Skeletal muscle tissue (tissue), 3 donors: ENCODE measurements at regions not wholly inside any gene's neighbourhood (a gene's known extent, or its start where the extent isn't known, plus 50 kb on each side); places are given as distances from the start of the nearest gene placed in this dataset.
"Not testable (repeated sequence)": the region's sequence is repeated elsewhere in the genome, so short reads cannot be mapped to it uniquely, and the experiment has no call there.

Experiments
- H3K27ac ChIP-seq: one replicate; pipeline ENCODE4 v1.7.0; 2013; ENCODE audit warnings: mild to moderate bottlenecking, low read depth, low read length, inconsistent platforms
- H3K27me3 ChIP-seq, 3 donors: one replicate each; pipeline ENCODE4 v1.7.0; 2013; ENCODE audit warnings: low read length in 3 of 3; ENCODE audit not compliant: control insufficient read depth in 3 of 3, insufficient read depth in 3 of 3
- H3K36me3 ChIP-seq, 3 donors: one replicate each; pipeline ENCODE4 v1.7.0; 2013; ENCODE audit warnings: low read length in 3 of 3; ENCODE audit not compliant: control insufficient read depth in 3 of 3, insufficient read depth in 3 of 3
- H3K4me1 ChIP-seq, 3 donors: one replicate each; pipeline ENCODE4 v1.7.0; 2013; ENCODE audit warnings: low read length in 3 of 3, mild to moderate bottlenecking in 3 of 3; ENCODE audit not compliant: control insufficient read depth in 3 of 3, insufficient read depth in 3 of 3
- H3K4me3 ChIP-seq, 3 donors: one replicate each; pipeline ENCODE4 v1.7.0; 2013; ENCODE audit warnings: low read length in 3 of 3
- H3K9ac ChIP-seq, 3 donors: one replicate each; pipeline ENCODE4 v1.7.0; 2013; ENCODE audit warnings: low read length in 3 of 3, mild to moderate bottlenecking in 3 of 3, moderate library complexity in 2 of 3, low read depth in 1 of 3
- H3K9me3 ChIP-seq, 3 donors: one replicate each; pipeline ENCODE4 v1.7.0; 2013; ENCODE audit warnings: low read length in 3 of 3; ENCODE audit not compliant: control insufficient read depth in 3 of 3
- donor health status: Osteomylitis.

- Histone ChIP-seq H3K4me3 (no peak overlapping the region), H3K4me1 (peaks cover 0 to 26% (median 14%) of the 10 kb centered on the region in 3 donors), H3K9me3 (no peaks in the 10 kb centered on the region), H3K27me3 (no peaks in the 10 kb centered on the region), H3K9ac (no peak overlapping the region), H3K27ac (no peak overlapping the region), H3K36me3 (no peaks in the 10 kb centered on the region)
These were observed 766.5 kb downstream of the NTRK3 start for GRCh38 chr15:87489902-87490665.

- H3K36me3 ChIP-seq, result no peaks in the 10 kb centered on the region
- no peaks in the 10 kb centered on the region for H3K9me3 ChIP-seq
- H3K27me3 ChIP-seq, result no peaks in the 10 kb centered on the region
- no peak overlapping the region for H3K9ac ChIP-seq
- no peak overlapping the region for H3K27ac ChIP-seq
- H3K4me3 ChIP-seq, result no peak overlapping the region
- H3K4me1 ChIP-seq, result peaks cover 0 to 26% (median 14%) of the 10 kb centered on the region in 3 donors
These were observed 767.1 kb downstream of the NTRK3 start for GRCh38 chr15:87489456-87489855.

GRCh38 chr15:87487484-87487883 is 769.1 kb downstream of the NTRK3 start:
- H3K9me3 ChIP-seq, result no peaks in the 10 kb centered on the region
- H3K27me3 ChIP-seq, result no peaks in the 10 kb centered on the region
- H3K9ac ChIP-seq, result no peak overlapping the region
- H3K36me3 ChIP-seq, result no peaks in the 10 kb centered on the region
- H3K27ac ChIP-seq, result peak overlapping the region; percentile 19
- H3K4me3 ChIP-seq, result no peak overlapping the region
- H3K4me1 ChIP-seq, result peaks cover 0 to 26% (median 11%) of the 10 kb centered on the region in 3 donors

- Histone ChIP-seq H3K36me3 (no peaks in the 10 kb centered on the region), H3K9ac (no peak overlapping the region), H3K27ac (no peak overlapping the region), H3K4me3 (no peak overlapping the region), H3K27me3 (no peaks in the 10 kb centered on the region), H3K9me3 (no peaks in the 10 kb centered on the region), H3K4me1 (peaks cover 0 to 15% (median 14%) of the 10 kb centered on the region in 3 donors)
These were observed 773.1 kb downstream of the NTRK3 start for GRCh38 chr15:87483468-87483867.

- Histone ChIP-seq H3K27ac (no peak overlapping the region), H3K9ac (no peak overlapping the region), H3K27me3 (no peaks in the 10 kb centered on the region), H3K9me3 (no peaks in the 10 kb centered on the region), H3K36me3 (no peaks in the 10 kb centered on the region), H3K4me3 (no peak overlapping the region), H3K4me1 (peaks cover 0 to 11% (median 4%) of the 10 kb centered on the region in 3 donors)
These were observed 775.4 kb downstream of the NTRK3 start for GRCh38 chr15:87481126-87481525.

- Histone ChIP-seq H3K9me3 (no peaks in the 10 kb centered on the region), H3K36me3 (no peaks in the 10 kb centered on the region), H3K4me3 (peak overlapping the region in 2 of 3 donors; percentile 2 to 57), H3K27me3 (no peaks in the 10 kb centered on the region), H3K4me1 (peaks cover 0 to 11% (median 4%) of the 10 kb centered on the region in 3 donors), H3K9ac (peak overlapping the region in 1 of 3 donors; percentile 75), H3K27ac (peak overlapping the region; percentile 88)
These were observed 777.9 kb downstream of the NTRK3 start for GRCh38 chr15:87478687-87479072.

- H3K9me3 ChIP-seq, result no peaks in the 10 kb centered on the region
- peak overlapping the region; percentile 22 to 75 (median 52) for H3K9ac ChIP-seq
- peak overlapping the region; percentile 88 for H3K27ac ChIP-seq
- H3K4me1 ChIP-seq, result peaks cover 0 to 11% (median 4%) of the 10 kb centered on the region in 3 donors
- H3K36me3 ChIP-seq, result no peaks in the 10 kb centered on the region
- H3K4me3 ChIP-seq, result peak overlapping the region; percentile 2 to 57 (median 33)
- no peaks in the 10 kb centered on the region for H3K27me3 ChIP-seq
These were observed 778.5 kb downstream of the NTRK3 start for GRCh38 chr15:87477737-87478686.

GRCh38 chr15:87477026-87477425 is 779.5 kb downstream of the NTRK3 start:
- H3K4me1 ChIP-seq, result peaks cover 0 to 11% (median 4%) of the 10 kb centered on the region in 3 donors
- no peak overlapping the region for H3K9ac ChIP-seq
- H3K9me3 ChIP-seq, result no peaks in the 10 kb centered on the region
- H3K36me3 ChIP-seq, result no peaks in the 10 kb centered on the region
- H3K4me3 ChIP-seq, result no peak overlapping the region
- no peaks in the 10 kb centered on the region for H3K27me3 ChIP-seq
- H3K27ac ChIP-seq, result no peak overlapping the region

GRCh38 chr15:87470923-87471322 is 785.6 kb downstream of the NTRK3 start:
- Histone ChIP-seq H3K9me3 (no peaks in the 10 kb centered on the region), H3K36me3 (no peaks in the 10 kb centered on the region), H3K27ac (no peak overlapping the region), H3K4me1 (no peaks in the 10 kb centered on the region), H3K27me3 (no peaks in the 10 kb centered on the region), H3K4me3 (no peak overlapping the region), H3K9ac (no peak overlapping the region)

GRCh38 chr15:87463956-87464355 is 792.6 kb downstream of the NTRK3 start:
- not testable (repeated sequence) for H3K9me3 ChIP-seq, H3K9ac ChIP-seq, H3K27ac ChIP-seq, H3K27me3 ChIP-seq, H3K4me1 ChIP-seq, H3K36me3 ChIP-seq, H3K4me3 ChIP-seq
